CD14-positive monocyte (primary cell): ENCODE measurements at regions not wholly inside any gene's neighbourhood (a gene's known extent, or its start where the extent isn't known, plus 50 kb on each side); places are given as distances from the start of the nearest gene placed in this dataset.

ENCODE experiments used
- DNase-seq, 3 donors: peaks; one replicate each; pipeline ENCODE4 v3.0.0-alpha.2; 2011 to 2022
- H2AFZ ChIP-seq: 2 replicates; pipeline ENCODE4 v1.6.0; 2012; ENCODE audit warnings: mild to moderate bottlenecking, low read depth, low read length, inconsistent platforms; ENCODE audit not compliant: insufficient read depth, poor library complexity, severe bottlenecking
- H3K27ac ChIP-seq, 2 donors: 1 replicate in 1 of 2; 2 replicates in 1 of 2; pipeline ENCODE4 v1.5.1; 2012 to 2013; ENCODE audit warnings: low read length in 2 of 2, control low read depth in 1 of 2, inconsistent platforms in 1 of 2, low read depth in 1 of 2, mild to moderate bottlenecking in 1 of 2
- H3K27me3 ChIP-seq, 2 donors: one replicate each; pipeline versions ENCODE4 v1.6.0 to v1.6.1; 2011 to 2013; ENCODE audit warnings: low read length in 2 of 2; ENCODE audit not compliant: control insufficient read depth in 2 of 2, insufficient read depth in 2 of 2
- H3K36me3 ChIP-seq, 2 donors: replicated peaks in 1 of 2; 1 replicate in 1 of 2; 2 replicates in 1 of 2; pipeline versions ENCODE4 v1.5.1 to v1.6.1; 2012 to 2013; ENCODE audit warnings: low read length in 2 of 2, control low read depth in 1 of 2, inconsistent platforms in 1 of 2, mild to moderate bottlenecking in 1 of 2; ENCODE audit not compliant: insufficient read depth in 2 of 2, control insufficient read depth in 1 of 2
- H3K4me1 ChIP-seq, 2 donors: 1 replicate in 1 of 2; 2 replicates in 1 of 2; pipeline versions ENCODE4 v1.5.1 to v1.6.1; 2012 to 2013; ENCODE audit warnings: low read length in 2 of 2, control low read depth in 1 of 2, inconsistent platforms in 1 of 2, mild to moderate bottlenecking in 1 of 2, moderate library complexity in 1 of 2; ENCODE audit not compliant: insufficient read depth in 2 of 2, control insufficient read depth in 1 of 2
- H3K4me2 ChIP-seq: replicated peaks from 2 replicates; pipeline ENCODE3; 2012; ENCODE audit warnings: low read length, moderate library complexity, mild to moderate bottlenecking; ENCODE audit not compliant: poor library complexity, severe bottlenecking; ENCODE audit errors: extremely low read depth
- H3K4me3 ChIP-seq, 3 experiments: fragments of 200-600 bp in 1 of 3; sonication (generic) in 1 of 3; replicated peaks in 1 of 3; 1 replicate in 2 of 3; 2 replicates in 1 of 3; pipeline ENCODE4 v1.5.1; 2011 to 2013; ENCODE audit warnings: low read length in 3 of 3, mild to moderate bottlenecking in 3 of 3, control low read depth in 2 of 3, low read depth in 2 of 3, inconsistent platforms in 1 of 3, moderate library complexity in 1 of 3
- H3K79me2 ChIP-seq: 2 replicates; pipeline ENCODE4 v1.6.0; 2012; ENCODE audit warnings: mild to moderate bottlenecking, control low read depth, inconsistent platforms, low read length, moderate library complexity; ENCODE audit not compliant: insufficient read depth
- H3K9ac ChIP-seq: 2 replicates; pipeline ENCODE4 v1.6.0; 2017; ENCODE audit warnings: low read length, mild to moderate bottlenecking; ENCODE audit not compliant: insufficient read depth, poor library complexity, severe bottlenecking
- H3K9me3 ChIP-seq, 2 donors: replicated peaks in 1 of 2; 1 replicate in 1 of 2; 2 replicates in 1 of 2; pipeline versions ENCODE4 v1.5.1 to v1.6.1; 2012 to 2013; ENCODE audit warnings: low read length in 2 of 2, control low read depth in 1 of 2; ENCODE audit not compliant: control insufficient read depth in 1 of 2, insufficient read depth in 1 of 2
- H4K20me1 ChIP-seq: 2 replicates; pipeline ENCODE4 v1.6.0; 2012; ENCODE audit warnings: mild to moderate bottlenecking, low read length, control low read depth, moderate library complexity; ENCODE audit not compliant: insufficient read depth
- H3K27ac Mint-ChIP-seq, 7 donors: one replicate each; pipeline ENCODE4 v1.8.0; 2020; ENCODE audit warnings: mild to moderate bottlenecking in 7 of 7, mixed read lengths in 7 of 7, moderate library complexity in 6 of 7, inconsistent platforms in 2 of 7
- H3K27me3 Mint-ChIP-seq, 3 donors: one replicate each; pipeline ENCODE4 v1.8.0; 2021 to 2022; ENCODE audit warnings: low read depth in 3 of 3, mild to moderate bottlenecking in 3 of 3, mixed read lengths in 3 of 3, moderate library complexity in 3 of 3, inconsistent platforms in 1 of 3
- H3K36me3 Mint-ChIP-seq, 2 donors: one replicate each; pipeline ENCODE4 v1.8.0; 2020; ENCODE audit warnings: mixed read lengths in 2 of 2, inconsistent platforms in 1 of 2, mild to moderate bottlenecking in 1 of 2
- H3K4me1 Mint-ChIP-seq: one replicate; pipeline ENCODE4 v1.8.0; 2020; ENCODE audit warnings: mild to moderate bottlenecking, mixed read lengths
- H3K4me3 Mint-ChIP-seq, 2 donors: one replicate each; pipeline ENCODE4 v1.8.0; 2020; ENCODE audit warnings: mild to moderate bottlenecking in 2 of 2, mixed read lengths in 2 of 2, moderate library complexity in 1 of 2
- H3K9me3 Mint-ChIP-seq, 7 donors: one replicate each; pipeline ENCODE4 v1.8.0; 2020 to 2022; ENCODE audit warnings: mixed read lengths in 7 of 7, mild to moderate bottlenecking in 6 of 7, moderate library complexity in 6 of 7, inconsistent platforms in 2 of 7
- CTCF ChIP-seq: fragments of 200-600 bp; IDR thresholded peaks from one replicate; pipeline ENCODE4 v1.8.0; 2022; ENCODE audit warnings: antibody characterized with exemption, mild to moderate bottlenecking
- WGBS: methylation state at CpG from one replicate; pipeline ENCODE4 v1.1.5; 2013; ENCODE audit warnings: missing lambda C conversion rate; ENCODE audit not compliant: insufficient coverage; 5-methylcytosine and 5-hydroxymethylcytosine counted together
- intact Hi-C, 2 donors: fragments of 100-400 bp; cut with micrococcal nuclease; formaldehyde crosslinking; loops; one replicate each; pipeline versions ENCODE4 v1.15.0 to v1.15.1; 2023

GRCh38 chr20:8971669-8972316, 97.1 kb upstream of the PLCB4 start:
- no peaks in the 10 kb centered on the region for H4K20me1 ChIP-seq
- H2AFZ ChIP-seq, result no peak overlapping the region
- H3K4me1 ChIP-seq, result no peaks in the 10 kb centered on the region
- no peaks in the 10 kb centered on the region for H3K36me3 ChIP-seq
- Mint-ChIP-seq H3K36me3 (no peaks in the 10 kb centered on the region), H3K27ac (no peak overlapping the region), H3K4me1 (no peaks in the 10 kb centered on the region), H3K27me3 (peaks cover 0 to 2% (median 0%) of the 10 kb centered on the region in 3 donors), H3K9me3 (peaks cover 0 to 9% (median 0%) of the 10 kb centered on the region in 7 donors), H3K4me3 (no peak overlapping the region)
- intact Hi-C loops, result no loop called here
- no peaks in the 10 kb centered on the region for H3K79me2 ChIP-seq
- no peaks in the 10 kb centered on the region for H3K27me3 ChIP-seq
- no peak overlapping the region for H3K27ac ChIP-seq
- DNase-seq, result no peak
- H3K4me2 ChIP-seq, result no peak overlapping the region
- H3K9me3 ChIP-seq, result no peaks in the 10 kb centered on the region
- WGBS, result 79% methylated on average over 3 of the region's 4 CpGs
- TF ChIP-seq CTCF, result no peak
- no peak overlapping the region for H3K4me3 ChIP-seq
- no peak overlapping the region for H3K9ac ChIP-seq

- WGBS, result no CpG with 5 or more reads among the region's 4 CpGs
- no peaks in the 10 kb centered on the region for H3K79me2 ChIP-seq
- H3K9ac ChIP-seq, result no peak overlapping the region
- TF ChIP-seq CTCF, result no peak
- H3K27me3 ChIP-seq, result no peaks in the 10 kb centered on the region
- H3K4me3 ChIP-seq, result no peak overlapping the region
- Mint-ChIP-seq H3K4me3 (no peak overlapping the region), H3K27me3 (peaks cover 0 to 3% (median 2%) of the 10 kb centered on the region in 3 donors), H3K4me1 (no peaks in the 10 kb centered on the region), H3K27ac (no peak overlapping the region), H3K9me3 (peaks cover 0 to 3% (median 0%) of the 10 kb centered on the region in 7 donors), H3K36me3 (no peaks in the 10 kb centered on the region)
- H3K9me3 ChIP-seq, result no peaks in the 10 kb centered on the region
- no peak for DNase-seq
- no peak overlapping the region for H3K27ac ChIP-seq
- H4K20me1 ChIP-seq, result no peaks in the 10 kb centered on the region
- H3K36me3 ChIP-seq, result no peaks in the 10 kb centered on the region
- no peak overlapping the region for H3K4me2 ChIP-seq
- H3K4me1 ChIP-seq, result no peaks in the 10 kb centered on the region
- intact Hi-C loops, result no loop called here
- H2AFZ ChIP-seq, result no peak overlapping the region
Observed at GRCh38 chr20:8972963-8973705, 95.8 kb upstream of the PLCB4 start.
